Motor neuron (in vitro differentiated cells): ENCODE measurements at regions not wholly inside any gene's neighbourhood (a gene's known extent, or its start where the extent isn't known, plus 50 kb on each side); places are given as distances from the start of the nearest gene placed in this dataset.
A peak's percentile ranks its signal among the peaks of the same experiment; 100 is the strongest.
"Not testable (repeated sequence)": the region's sequence is repeated elsewhere in the genome, so short reads cannot be mapped to it uniquely, and the experiment has no call there.

Experiments
- ATAC-seq, 8 experiments: fragments of 200-7000 bp; cut with Tn5 transposase; replicated peaks in 6 of 8; 2 replicates each; pipeline ENCODE4 v1.8.0; 2021; ENCODE audit warnings: mild to moderate bottlenecking in 8 of 8, moderate library complexity in 8 of 8
- H3K27ac ChIP-seq, 2 donors: fragments of 250-450 bp; sonication (Bioruptor Pico); 2 replicates each; pipeline ENCODE4 v1.9.0; 2021; ENCODE audit warnings: antibody characterized with exemption in 2 of 2, mild to moderate bottlenecking in 2 of 2, moderate library complexity in 1 of 2
- H3K4me1 ChIP-seq, 2 donors: fragments of 250-450 bp; sonication (Bioruptor Pico); replicated peaks in 1 of 2; 2 replicates each; pipeline ENCODE4 v1.6.1; 2021; ENCODE audit warnings: antibody characterized with exemption in 2 of 2, mild to moderate bottlenecking in 2 of 2, moderate library complexity in 1 of 2
- H3K4me3 ChIP-seq, 5 donors: fragments of 250-450 bp; sonication (Bioruptor Pico); 2 replicates each; pipeline ENCODE4 v1.9.0; 2021; ENCODE audit warnings: antibody characterized with exemption in 5 of 5, mild to moderate bottlenecking in 5 of 5, moderate library complexity in 4 of 5
- WGBS, 10 experiments: fragments of 450-650 bp; shearing (Covaris generic); methylation state at CpG; one replicate each; pipeline ENCODE4 v1.0.0; 2022; 5-methylcytosine and 5-hydroxymethylcytosine counted together
- in situ Hi-C, 9 experiments: fragments of 400-800 bp; cut with MboI; loops; one replicate each; pipeline ENCODE4 v1.15.0; 2021; ENCODE audit warnings: low sequenced_read_pairs in 9 of 9, low pct_unique_long_range_greater_than_20kb in 2 of 9; ENCODE audit not compliant: unreplicated experiment in 9 of 9

DNA sequence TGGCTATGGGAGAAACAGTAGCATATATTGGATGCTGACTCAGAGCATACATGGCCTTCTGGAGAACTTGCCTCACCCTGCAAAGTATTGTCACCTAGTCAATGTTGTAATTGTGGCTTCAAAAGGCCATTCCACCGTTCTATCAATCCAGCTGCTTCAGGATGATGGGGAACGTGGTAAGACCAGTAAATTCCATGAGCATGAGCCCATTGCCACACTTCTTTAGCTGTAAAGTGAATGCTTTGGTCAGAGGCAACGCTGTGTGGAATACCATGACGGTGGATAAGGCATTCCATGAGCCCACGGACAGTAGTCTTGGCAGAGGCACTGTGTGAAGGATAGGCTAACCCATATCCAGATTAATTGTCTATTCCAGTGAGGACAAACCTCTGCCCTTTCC, 1300.1 kb upstream of the ACVR2A start:
- 56 to 100% (median 80%) methylated on average over 1 to 4 of the region's 5 CpGs; no CpG with 5 or more reads in 5 of the 10 experiments for WGBS, 10 experiments
- Histone ChIP-seq H3K27ac (no peak overlapping the region), H3K4me1 (peaks cover 7 to 16% of the 10 kb centered on the region in 2 donors), H3K4me3 (no peak overlapping the region)
- ATAC-seq, result no peak
- in situ Hi-C loops, result loop anchor here in 1 of 9 experiments (25.0 kb wide), 2 partner anchors 118 to 782 kb away; no protein-coding TSS in a partner anchor

GRCh38 chr2:146541896-146542295, 1302.9 kb upstream of the ACVR2A start:
- WGBS, 10 experiments, result 0 to 100% (median 94%) methylated on average over 1 of the region's 1 CpG; no CpG with 5 or more reads in 2 of the 10 experiments
- Histone ChIP-seq H3K4me3 (no peak overlapping the region), H3K4me1 (peaks cover 7 to 21% of the 10 kb centered on the region in 2 donors), H3K27ac (no peak overlapping the region)
- ATAC-seq, result no peak
- in situ Hi-C loops, result loop anchor here in 1 of 9 experiments (25.0 kb wide), 2 partner anchors 120 to 780 kb away; no protein-coding TSS in a partner anchor

GRCh38 chr2:146540271-146540932, 1304.4 kb upstream of the ACVR2A start:
- no peak overlapping the region for H3K4me3 ChIP-seq
- 0 to 72% (median 23%) methylated on average over 1 to 3 of the region's 3 CpGs; no CpG with 5 or more reads in 2 of the 10 experiments for WGBS, 10 experiments
- peak in 7 of 8 experiments; percentile 31 to 82 (median 59) for ATAC-seq

GRCh38 chr2:146539739-146540138, 1305.1 kb upstream of the ACVR2A start:
- 50 to 100% (median 76%) methylated on average over 1 to 4 of the region's 5 CpGs; no CpG with 5 or more reads in 5 of the 10 experiments for WGBS, 10 experiments
- peak overlapping the region in 1 of 2 donors; percentile 62 for H3K27ac ChIP-seq
- in situ Hi-C loops, result loop anchor here in 1 of 9 experiments (25.0 kb wide), 2 partner anchors 123 to 777 kb away; no protein-coding TSS in a partner anchor

More at GRCh38 chr2:146540271-146540932, 1304.4 kb upstream of the ACVR2A start:
- in situ Hi-C loops, result loop anchor here in 1 of 9 experiments (25.0 kb wide), 2 partner anchors 122 to 778 kb away; no protein-coding TSS in a partner anchor
- H3K4me1 ChIP-seq, result peaks cover 7 to 21% of the 10 kb centered on the region in 2 donors
- H3K27ac ChIP-seq, result peak overlapping the region in 1 of 2 donors; percentile 62

GRCh38 chr2:146537477-146537876, 1307.4 kb upstream of the ACVR2A start:
- in situ Hi-C loops, result loop anchor here in 1 of 9 experiments (25.0 kb wide), 2 partner anchors 125 to 775 kb away; no protein-coding TSS in a partner anchor
- WGBS, 10 experiments, result 44 to 100% methylated on average over 1 of the region's 2 CpGs; no CpG with 5 or more reads in 8 of the 10 experiments
- H3K27ac ChIP-seq, result no peak overlapping the region
- H3K4me3 ChIP-seq, result no peak overlapping the region
- H3K4me1 ChIP-seq, result peaks cover 5 to 18% of the 10 kb centered on the region in 2 donors
- ATAC-seq, result no peak

More at GRCh38 chr2:146539739-146540138, 1305.1 kb upstream of the ACVR2A start:
- not testable (repeated sequence) for H3K4me3 ChIP-seq, ATAC-seq
- peaks cover 7 to 21% of the 10 kb centered on the region in 2 donors for H3K4me1 ChIP-seq

DNA sequence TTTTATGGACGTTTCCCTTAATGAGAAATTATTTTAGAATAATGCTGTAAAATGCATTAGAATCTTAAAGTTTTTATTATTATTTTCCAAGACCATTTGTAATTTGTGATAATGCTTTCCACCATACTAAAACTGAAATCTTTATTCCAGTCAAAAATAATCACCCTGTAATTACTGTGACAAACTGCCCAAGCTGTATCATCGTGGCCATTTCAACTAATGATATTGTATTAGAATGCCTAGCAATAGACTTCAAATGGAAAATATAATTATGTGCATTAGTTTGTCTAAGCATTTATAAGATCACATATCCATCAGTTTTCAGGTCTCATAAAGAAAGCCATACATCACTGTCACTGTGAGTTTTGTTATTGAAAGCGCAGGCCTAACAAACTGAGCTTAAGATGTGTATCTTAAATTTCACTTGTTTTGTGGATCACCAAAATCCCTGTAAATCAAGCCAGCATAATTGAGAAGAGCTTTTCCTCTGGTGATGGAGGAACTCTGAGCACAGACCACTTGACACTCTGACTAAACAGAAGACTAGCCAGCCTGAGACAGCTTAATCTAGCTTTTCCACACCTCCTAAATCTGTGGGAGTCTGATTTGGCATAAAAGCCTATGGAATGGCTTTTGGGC, 1312.2 kb upstream of the ACVR2A start:
- in situ Hi-C loops, result loop anchor here in 1 of 9 experiments (25.0 kb wide), 2 partner anchors 130 to 770 kb away; no protein-coding TSS in a partner anchor
- Histone ChIP-seq H3K4me1 (peaks cover 0 to 2% of the 10 kb centered on the region in 2 donors), H3K4me3 (no peak overlapping the region), H3K27ac (no peak overlapping the region)
- WGBS, 10 experiments, result 30 to 68% (median 48%) methylated on average over 1 to 3 of the region's 3 CpGs; no CpG with 5 or more reads in 2 of the 10 experiments
- ATAC-seq, result peak in 3 of 8 experiments; percentile 48 to 82 (median 56)

DNA sequence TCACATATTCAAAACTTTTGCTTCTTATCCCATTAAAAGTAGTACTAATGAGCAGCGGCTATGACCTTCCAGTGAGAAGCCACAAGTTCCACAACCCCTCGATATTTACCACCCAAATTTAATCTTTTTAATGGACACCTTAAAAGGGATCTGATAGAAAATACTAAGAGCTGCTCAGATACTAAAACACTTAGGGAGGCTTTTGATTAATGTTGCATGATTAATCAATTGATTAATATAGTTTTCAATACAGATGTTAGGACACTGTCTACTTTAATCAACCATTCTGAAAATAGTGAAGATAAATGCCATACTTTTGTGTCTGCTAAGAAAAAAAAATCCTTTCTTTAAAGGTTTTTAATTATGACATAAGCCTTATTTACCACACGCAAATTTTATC, 1312.8 kb upstream of the ACVR2A start:
- 44 to 100% (median 76%) methylated on average over 1 to 3 of the region's 3 CpGs for WGBS, 10 experiments

GRCh38 chr2:146530886-146531285, 1313.9 kb upstream of the ACVR2A start:
- Histone ChIP-seq H3K27ac (no peak overlapping the region), H3K4me1 (peaks cover 0 to 2% of the 10 kb centered on the region in 2 donors), H3K4me3 (no peak overlapping the region)
- ATAC-seq, result no peak
- in situ Hi-C loops, result loop anchor here in 1 of 9 experiments (25.0 kb wide), 2 partner anchors 131 to 769 kb away; no protein-coding TSS in a partner anchor

More for the DNA sequence above, 1312.8 kb upstream of the ACVR2A start:
- Histone ChIP-seq H3K27ac (no peak overlapping the region), H3K4me3 (no peak overlapping the region), H3K4me1 (peaks cover 0 to 2% of the 10 kb centered on the region in 2 donors)
- in situ Hi-C loops, result loop anchor here in 1 of 9 experiments (25.0 kb wide), 2 partner anchors 130 to 770 kb away; no protein-coding TSS in a partner anchor
- peak in 3 of 8 experiments; percentile 33 to 76 (median 58) for ATAC-seq

DNA sequence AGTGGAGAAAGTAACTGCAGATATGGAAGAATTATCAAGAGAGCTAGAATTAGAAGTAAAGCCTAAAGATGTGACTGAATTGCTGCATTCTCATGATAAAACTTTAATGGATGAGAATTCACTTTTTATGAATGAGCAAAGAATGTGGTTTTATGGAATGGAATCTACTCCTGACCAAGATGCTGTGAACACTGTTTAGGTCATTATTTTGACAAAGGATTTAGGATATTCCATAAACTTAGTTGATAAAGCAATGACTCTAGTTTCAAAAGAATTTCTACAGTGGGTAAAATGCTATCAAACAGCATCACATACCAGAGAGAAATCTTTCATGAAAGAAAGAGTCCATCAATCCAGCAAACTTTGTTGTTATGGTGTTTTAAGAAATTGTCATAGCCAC, 1317.7 kb upstream of the ACVR2A start:
- H3K4me1 ChIP-seq, result no peaks in the 10 kb centered on the region
- no peak overlapping the region for H3K27ac ChIP-seq
- ATAC-seq, result no peak
- no peak overlapping the region for H3K4me3 ChIP-seq
- in situ Hi-C loops, result loop anchor here in 1 of 9 experiments (25.0 kb wide), 2 partner anchors 135 to 765 kb away; no protein-coding TSS in a partner anchor

GRCh38 chr2:146523196-146523595, 1321.6 kb upstream of the ACVR2A start:
- in situ Hi-C loops, result loop anchor here in 1 of 9 experiments (25.0 kb wide), 1 partner anchor 186 kb away; no protein-coding TSS in a partner anchor
- 0 to 100% (median 81%) methylated on average over 1 of the region's 1 CpG for WGBS, 10 experiments
- no peak for ATAC-seq

GRCh38 chr2:146506851-146507250, 1338.0 kb upstream of the ACVR2A start:
- Histone ChIP-seq H3K4me3 (no peak overlapping the region), H3K4me1 (peaks cover 0 to 12% of the 10 kb centered on the region in 2 donors), H3K27ac (no peak overlapping the region)
- in situ Hi-C loops, result loop anchor here in 1 of 9 experiments (25.0 kb wide), 1 partner anchor 170 kb away; no protein-coding TSS in a partner anchor
- peak in 2 of 8 experiments; percentile 78 to 83 for ATAC-seq

More at GRCh38 chr2:146523196-146523595, 1321.6 kb upstream of the ACVR2A start:
- Histone ChIP-seq H3K27ac (no peak overlapping the region), H3K4me3 (no peak overlapping the region), H3K4me1 (no peaks in the 10 kb centered on the region)

DNA sequence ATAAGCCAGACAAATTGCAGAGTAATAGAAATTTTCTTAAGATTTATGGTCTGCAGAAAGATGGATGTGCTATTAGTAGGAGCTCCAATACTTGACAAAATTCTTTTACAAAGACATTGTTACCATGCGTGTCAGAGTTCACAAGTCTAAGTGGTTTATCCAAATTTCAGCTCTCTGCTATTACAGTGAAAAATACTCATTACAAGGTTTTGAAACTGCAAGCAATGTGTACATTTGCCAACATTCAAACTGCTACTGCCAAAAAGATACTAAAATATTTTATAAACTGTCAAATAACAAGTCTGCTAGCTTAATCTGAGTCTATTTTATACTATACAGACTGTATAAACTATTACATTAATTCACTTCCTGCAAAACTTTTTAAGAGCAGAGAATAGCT, 1341.5 kb upstream of the ACVR2A start:
- peaks cover 0 to 8% of the 10 kb centered on the region in 2 donors for H3K4me1 ChIP-seq
- H3K4me3 ChIP-seq, result no peak overlapping the region
- H3K27ac ChIP-seq, result no peak overlapping the region
- 38 to 100% (median 89%) methylated on average over 1 of the region's 1 CpG; no CpG with 5 or more reads in 3 of the 10 experiments for WGBS, 10 experiments
- ATAC-seq, result peak in 1 of 8 experiments; percentile 30
- in situ Hi-C loops, result loop anchor here in 1 of 9 experiments (25.0 kb wide), 1 partner anchor 166 kb away; no protein-coding TSS in a partner anchor
